Activated CD8-positive, alpha-beta memory T cell treated with anti-CD3 and anti-CD28 coated beads, Interleukin-2, amount 10 ng/mL, durations not matched to agents 7 days and 5 days (primary cell): ENCODE measurements at regions not wholly inside any gene's neighbourhood (a gene's known extent, or its start where the extent isn't known, plus 50 kb on each side); places are given as distances from the start of the nearest gene placed in this dataset.
"Not testable (repeated sequence)": the region's sequence is repeated elsewhere in the genome, so short reads cannot be mapped to it uniquely, and the experiment has no call there.

Source experiments
- ATAC-seq: fragments of 150-1000 bp; cut with Tn5 transposase; one replicate; pipeline ENCODE4 v1.10.0; 2021; ENCODE audit warnings: moderate library complexity
- CTCF ChIA-PET: fragments of 350-600 bp; sonication (Branson Sonifier 250); formaldehyde crosslinking; loops from one replicate; lab custom pipeline; 2021; ENCODE audit warnings: antibody characterized with exemption; lab: Charles Lee
- DNase-seq: peaks from one replicate; pipeline ENCODE4 v3.0.0-alpha.2; 2020
- H3K27ac Mint-ChIP-seq: one replicate; pipeline ENCODE4 v1.8.0; 2021; ENCODE audit warnings: mild to moderate bottlenecking, mixed read lengths
- H3K27me3 Mint-ChIP-seq: one replicate; pipeline ENCODE4 v1.8.0; 2021; ENCODE audit warnings: mixed read lengths
- H3K36me3 Mint-ChIP-seq: one replicate; pipeline ENCODE4 v1.8.0; 2021; ENCODE audit warnings: mild to moderate bottlenecking, mixed read lengths
- H3K4me1 Mint-ChIP-seq: one replicate; pipeline ENCODE4 v1.8.0; 2021; ENCODE audit warnings: mixed read lengths
- H3K4me3 Mint-ChIP-seq: one replicate; pipeline ENCODE4 v1.8.0; 2021; ENCODE audit warnings: mild to moderate bottlenecking, moderate library complexity, mixed read lengths
- H3K9me3 Mint-ChIP-seq: one replicate; pipeline ENCODE4 v1.8.0; 2022; ENCODE audit warnings: low read depth, mixed read lengths

- H3K36me3 Mint-ChIP-seq, result no peaks in the 10 kb centered on the region
Observed at GRCh38 chr9:82912645-82913044, 150.3 kb downstream of the RASEF start.

GRCh38 chr9:82916238-82916637 is 146.7 kb downstream of the RASEF start:
- H3K4me1 Mint-ChIP-seq, ATAC-seq, CTCF ChIA-PET, H3K9me3 Mint-ChIP-seq, H3K36me3 Mint-ChIP-seq, H3K4me3 Mint-ChIP-seq, H3K27ac Mint-ChIP-seq, H3K27me3 Mint-ChIP-seq, DNase-seq: not testable (repeated sequence)

More at GRCh38 chr9:82912645-82913044, 150.3 kb downstream of the RASEF start:
- Mint-ChIP-seq H3K27ac (no peak overlapping the region), H3K4me1 (no peaks in the 10 kb centered on the region), H3K4me3 (no peak overlapping the region), H3K9me3 (peaks cover 11% of the 10 kb centered on the region), H3K27me3 (no peaks in the 10 kb centered on the region)
- no peak for DNase-seq
- CTCF ChIA-PET, result no interaction called here
- ATAC-seq, result no peak

GRCh38 chr9:82920154-82920553 is 142.8 kb downstream of the RASEF start:
- ATAC-seq (no peak), DNase-seq (no peak)
- Mint-ChIP-seq H3K27ac (no peak overlapping the region), H3K9me3 (peaks cover 12% of the 10 kb centered on the region), H3K27me3 (no peaks in the 10 kb centered on the region), H3K36me3 (no peaks in the 10 kb centered on the region), H3K4me3 (no peak overlapping the region), H3K4me1 (no peaks in the 10 kb centered on the region)
- CTCF ChIA-PET, result no interaction called here

GRCh38 chr9:82922686-82923085 is 140.3 kb downstream of the RASEF start:
- CTCF ChIA-PET, result interaction anchor here (0.6 kb wide), 1 partner anchor 115 kb away, joined by 4 read pairs; no protein-coding TSS in a partner anchor
- ATAC-seq (no peak), DNase-seq (no peak)
- Mint-ChIP-seq H3K27me3 (no peaks in the 10 kb centered on the region), H3K4me1 (no peaks in the 10 kb centered on the region), H3K36me3 (no peaks in the 10 kb centered on the region), H3K4me3 (no peak overlapping the region), H3K9me3 (peaks cover 4% of the 10 kb centered on the region), H3K27ac (no peak overlapping the region)

- H3K4me1 Mint-ChIP-seq, result no peaks in the 10 kb centered on the region
- H3K27ac Mint-ChIP-seq, result no peak overlapping the region
- peaks cover 4% of the 10 kb centered on the region for H3K9me3 Mint-ChIP-seq
- H3K36me3 Mint-ChIP-seq, result no peaks in the 10 kb centered on the region
- DNase-seq (no peak), ATAC-seq (no peak)
- CTCF ChIA-PET, result no interaction called here
- no peak overlapping the region for H3K4me3 Mint-ChIP-seq
- H3K27me3 Mint-ChIP-seq, result no peaks in the 10 kb centered on the region
Observed at GRCh38 chr9:82923092-82923911, 139.6 kb downstream of the RASEF start.

GRCh38 chr9:82923912-82924605 is 138.9 kb downstream of the RASEF start:
- no peaks in the 10 kb centered on the region for H3K36me3 Mint-ChIP-seq
- H3K9me3 Mint-ChIP-seq, result peaks cover 4% of the 10 kb centered on the region
- no peak for DNase-seq
- no peaks in the 10 kb centered on the region for H3K27me3 Mint-ChIP-seq
- CTCF ChIA-PET, result no interaction called here
- no peaks in the 10 kb centered on the region for H3K4me1 Mint-ChIP-seq
- H3K4me3 Mint-ChIP-seq, result no peak overlapping the region
- H3K27ac Mint-ChIP-seq, result no peak overlapping the region
- ATAC-seq, result no peak
